K562 (cell line): ENCODE measurements at regions not wholly inside any gene's neighbourhood (a gene's known extent, or its start where the extent isn't known, plus 50 kb on each side); places are given as distances from the start of the nearest gene placed in this dataset.

Experiments
- ATAC-seq: fragments of 200-7000 bp; cut with Tn5 transposase; 3 replicates; pipeline ENCODE4 v1.9.1; 2020; ENCODE audit warnings: moderate library complexity
- BruUV-seq: library from RNA; stranded (reverse); fragments of 400-500 nt; replicated peaks from 2 replicates; lab custom pipeline; 2021; lab: Mats Ljungman, UMichigan
- CTCF ChIA-PET: fragments of 300-600 bp; formaldehyde crosslinking; extraction: SDS; loops from one replicate; lab custom pipeline; 2021; ENCODE audit warnings: low intra/inter-chr PET ratio; lab: Yijun Ruan, JAX
- POLR2A ChIA-PET: fragments of 300-600, 350-650 bp; sonication (Branson Sonifier 250); formaldehyde crosslinking; extraction: SDS; loops from one replicate; lab custom pipeline; 2021; ENCODE audit warnings: antibody characterized with exemption, inconsistent platforms; lab: Yijun Ruan, JAX
- DNase-seq, 4 experiments: peaks; one replicate each; pipeline versions ENCODE4 v3.0.0 to v3.0.0-alpha.2; 2011 to 2018; ENCODE audit warnings: low spot score in 3 of 4, mixed read lengths in 3 of 4; ENCODE audit errors: extremely low read depth in 1 of 4
- FAIRE-seq: peaks from 2 replicates; lab custom pipeline; 2011; peaks lifted over from hg19 to GRCh38; lab: Jason Lieb, UNC
- H2AFZ ChIP-seq: 2 replicates; pipeline ENCODE4 v1.6.0; 2011; ENCODE audit warnings: low read depth, low read length, control low read depth, inconsistent platforms
- H3K27ac ChIP-seq: fragments of 200-600 bp; 3 replicates; pipeline ENCODE4 v1.8.0; 2011; ENCODE audit warnings: low read depth, mild to moderate bottlenecking, control low read depth, inconsistent platforms, low read length, moderate library complexity, mixed read lengths; ENCODE audit errors: extremely low read depth
- H3K27me3 ChIP-seq, 2 experiments: fragments of 300-600 bp in 1 of 2; 2 replicates in 1 of 2; 3 replicates in 1 of 2; pipeline versions ENCODE4 v1.6.0 to v1.8.0; 2011; ENCODE audit warnings: inconsistent platforms in 2 of 2, low read length in 2 of 2, mild to moderate bottlenecking in 1 of 2, mixed read lengths in 1 of 2, moderate library complexity in 1 of 2; ENCODE audit not compliant: control insufficient read depth in 2 of 2, insufficient read depth in 2 of 2
- H3K36me3 ChIP-seq: fragments of 300-600 bp; 3 replicates; pipeline ENCODE4 v1.8.0; 2011; ENCODE audit warnings: mild to moderate bottlenecking, low read length, inconsistent platforms; ENCODE audit not compliant: control insufficient read depth, insufficient read depth
- H3K4me1 ChIP-seq, 2 experiments: fragments of 200-600 bp in 1 of 2; replicated peaks in 1 of 2; 2 replicates in 1 of 2; 3 replicates in 1 of 2; pipeline versions ENCODE4 v1.5.1 to v1.8.0; 2011; ENCODE audit warnings: inconsistent platforms in 2 of 2, low read length in 2 of 2, mild to moderate bottlenecking in 1 of 2, mixed read lengths in 1 of 2, moderate library complexity in 1 of 2; ENCODE audit not compliant: control insufficient read depth in 2 of 2, insufficient read depth in 2 of 2
- H3K4me2 ChIP-seq: 2 replicates; pipeline ENCODE4 v1.6.1; 2011; ENCODE audit warnings: low read length, control low read depth, inconsistent platforms, mixed read lengths; ENCODE audit not compliant: insufficient read depth
- H3K4me3 ChIP-seq: fragments of 200-600 bp; sonication (generic), shearing (Covaris generic); 2 replicates; pipeline ENCODE4 v1.5.1; 2016; ENCODE audit warnings: control low read depth, inconsistent platforms
- H3K79me2 ChIP-seq: fragments of 200-600 bp; 3 replicates; pipeline ENCODE4 v1.8.0; 2011; ENCODE audit warnings: low read length, inconsistent platforms; ENCODE audit not compliant: control insufficient read depth, insufficient read depth
- H3K9ac ChIP-seq, 2 experiments: 2 replicates each; pipeline versions ENCODE4 v1.6.0 to v1.6.1; 2011; ENCODE audit warnings: low read depth in 2 of 2, low read length in 2 of 2, control low read depth in 1 of 2, inconsistent platforms in 1 of 2, mild to moderate bottlenecking in 1 of 2, mixed read lengths in 1 of 2; ENCODE audit not compliant: insufficient read depth in 1 of 2
- H3K9me1 ChIP-seq: one replicate; pipeline ENCODE4 v1.6.0; 2011; ENCODE audit warnings: inconsistent platforms, mild to moderate bottlenecking, low read length, moderate library complexity; ENCODE audit not compliant: control insufficient read depth, insufficient read depth
- H3K9me3 ChIP-seq: replicated peaks from 2 replicates; pipeline ENCODE4 v1.5.1; 2011; ENCODE audit warnings: low read depth, low read length, inconsistent platforms; ENCODE audit not compliant: control insufficient read depth, insufficient read depth
- H4K20me1 ChIP-seq: replicated peaks from 2 replicates; pipeline ENCODE4 v1.6.1; 2011; ENCODE audit warnings: low read length, inconsistent platforms, mixed read lengths; ENCODE audit not compliant: control insufficient read depth, insufficient read depth
- BDP1 ChIP-seq: IDR thresholded peaks from 3 replicates; pipeline ENCODE4 v1.6.1; 2011; ENCODE audit not compliant: insufficient read length, insufficient read depth
- ESRRA ChIP-seq: fragments of 450-650 bp; IDR thresholded peaks from 2 replicates; pipeline ENCODE4 v1.6.1; 2014; ENCODE audit warnings: low read depth, mild to moderate bottlenecking, moderate library complexity, borderline replicate concordance
- L3MBTL2 ChIP-seq: fragments of 450-650 bp; IDR thresholded peaks from 2 replicates; pipeline ENCODE4 v1.6.1; 2016; ENCODE audit warnings: mild to moderate bottlenecking, moderate library complexity
- MLLT1 ChIP-seq, 2 experiments: fragments of 450-650 bp; IDR thresholded peaks; 2 replicates each; pipeline ENCODE4 v1.6.1; 2016
- MYC ChIP-seq, 2 experiments: fragments of 250-450 bp in 1 of 2; sonication (Bioruptor Pico) in 1 of 2; IDR thresholded peaks; 2 replicates each; pipeline versions ENCODE4 v1.5.1 to v1.6.1; 2012 to 2021; ENCODE audit warnings: low read depth in 2 of 2, borderline replicate concordance in 1 of 2, improper control_type of control experiment in 1 of 2, low read length in 1 of 2, mild to moderate bottlenecking in 1 of 2, moderate library complexity in 1 of 2
- NR4A1 ChIP-seq, 2 experiments: fragments of 250-450 bp in 1 of 2; fragments of 450-650 bp in 1 of 2; sonication (Bioruptor Pico) in 1 of 2; IDR thresholded peaks; 2 replicates each; pipeline versions ENCODE4 v1.4.0 to v1.6.1; 2016 to 2020; ENCODE audit warnings: mild to moderate bottlenecking in 2 of 2, missing compliant biosample characterization in 1 of 2, missing genetic modification characterization in 1 of 2, moderate library complexity in 1 of 2
- TCF7L2 ChIP-seq: fragments of 150-350 bp; IDR thresholded peaks from 2 replicates; pipeline ENCODE4 v1.6.1; 2016; ENCODE audit warnings: low read depth, mild to moderate bottlenecking, low read length, moderate library complexity
- ZBTB11 ChIP-seq, 3 experiments: fragments of 200-800 bp in 1 of 3; fragments of 250-450 bp in 1 of 3; fragments of 450-650 bp in 1 of 3; sonication (Bioruptor Pico) in 1 of 3; sonication (Bioruptor generic) in 1 of 3; formaldehyde crosslinking in 1 of 3; IDR thresholded peaks; 2 replicates each; pipeline versions ENCODE4 v1.6.1 to v1.8.0; 2016 to 2022; ENCODE audit warnings: mild to moderate bottlenecking in 2 of 3, missing genetic modification characterization in 2 of 3, missing compliant biosample characterization in 1 of 3, moderate library complexity in 1 of 3
- ZFP36 ChIP-seq: fragments of 150-350 bp; IDR thresholded peaks from 2 replicates; pipeline ENCODE4 v1.6.1; 2018; ENCODE audit warnings: low read length, low read depth; ENCODE audit not compliant: partially characterized antibody
- ZMIZ1 ChIP-seq, 2 experiments: fragments of 150-350 bp in 1 of 2; IDR thresholded peaks; 2 replicates each; pipeline ENCODE4 v1.6.1; 2012 to 2016; ENCODE audit warnings: low read depth in 2 of 2, low read length in 2 of 2, mild to moderate bottlenecking in 1 of 2, moderate library complexity in 1 of 2
- ZNF146 ChIP-seq: IDR thresholded peaks from one replicate; pipeline ENCODE4 v1.6.1; 2018; ENCODE audit warnings: missing compliant biosample characterization; ENCODE audit not compliant: unreplicated experiment
- ZNF764 ChIP-seq: fragments of 250-450 bp; sonication (Bioruptor Pico); IDR thresholded peaks from 2 replicates; pipeline ENCODE4 v1.4.0; 2020; ENCODE audit warnings: low read depth, mild to moderate bottlenecking, moderate library complexity
- WGBS: fragments of 100-300 bp; shearing (Covaris generic); methylation state at CpG from one replicate; pipeline ENCODE4 v1.1.6; 2016; ENCODE audit warnings: low coverage, mixed read lengths; ENCODE audit not compliant: insufficient coverage; ENCODE audit errors: missing lambda C conversion rate; 5-methylcytosine and 5-hydroxymethylcytosine counted together
- in situ Hi-C: fragments of 300-500 bp; cut with MboI; formaldehyde crosslinking; loops from 4 replicates; pipeline ENCODE4 v1.15.0; 2018; ENCODE audit warnings: inconsistent platforms, mixed read lengths
- intact Hi-C: fragments of 100-400 bp; cut with micrococcal nuclease; formaldehyde crosslinking; loops from 2 replicates; pipeline ENCODE4 v1.14.2; 2022

GRCh38 chr5:96067251-96067650 is 105.6 kb upstream of the ELL2 start (continued):
- TF ChIP-seq ZMIZ1 (IDR thresholded peaks at IDR 0.05; ENCODE audit: low read depth in 2 of 2, low read length in 2 of 2) (no peak), ZNF764 (CRISPR knock-in tag) (no peak), MLLT1 (IDR thresholded peaks at IDR 0.05) (no peak), ESRRA (no peak), TCF7L2 (no peak)

- Histone ChIP-seq H3K9ac (no peak overlapping the region), H3K9me1 (no peaks in the 10 kb centered on the region), H4K20me1 (no peaks in the 10 kb centered on the region), H3K27ac (no peak overlapping the region), H3K4me1 (peaks cover 0 to 3% of the 10 kb centered on the region in 2 experiments; a peak in 1 of 5 replicates), H3K36me3 (no peaks in the 10 kb centered on the region), H3K4me2 (no peak overlapping the region), H3K9me3 (no peaks in the 10 kb centered on the region), H2AFZ (no peak overlapping the region), H3K27me3 (no peaks in the 10 kb centered on the region), H3K4me3 (no peak overlapping the region), H3K79me2 (no peaks in the 10 kb centered on the region)
- DNase-seq (no peak), FAIRE-seq (no peak), ATAC-seq (no peak)
- in situ Hi-C loops (no loop called here), intact Hi-C loops (no loop called here)
- no TSS peak for BruUV-seq
- POLR2A ChIA-PET: interaction anchor here (1.4 kb wide), 1 partner anchor 12 kb away, joined by 8 read pairs; no protein-coding TSS in a partner anchor
- WGBS: 15% methylated on average over 1 of the region's 1 CpG
- CTCF ChIA-PET: no interaction called here
- TF ChIP-seq L3MBTL2 (no peak), ZFP36 (no peak), ZNF146 (no peak), BDP1 (no peak), MYC (IDR thresholded peaks at IDR 0.05; ENCODE audit: low read depth, low read length) (no peak), MYC (CRISPR knock-in tag; IDR thresholded peaks at IDR 0.05; ENCODE audit: borderline replicate concordance, low read depth) (no peak), ZBTB11 (CRISPR knock-in tag; IDR thresholded peaks at IDR 0.05) (no peak), NR4A1 (CRISPR knock-in tag; IDR thresholded peaks at IDR 0.05) (no peak), NR4A1 (tag; IDR thresholded peaks at IDR 0.05) (no peak)
These were observed 104.7 kb upstream of the ELL2 start for GRCh38 chr5:96066386-96066719.
